ENCODE measurements at regions not wholly inside any gene's neighbourhood (a gene's known extent, or its start where the extent isn't known, plus 50 kb on each side); places are given as distances from the start of the nearest gene placed in this dataset.

DNA sequence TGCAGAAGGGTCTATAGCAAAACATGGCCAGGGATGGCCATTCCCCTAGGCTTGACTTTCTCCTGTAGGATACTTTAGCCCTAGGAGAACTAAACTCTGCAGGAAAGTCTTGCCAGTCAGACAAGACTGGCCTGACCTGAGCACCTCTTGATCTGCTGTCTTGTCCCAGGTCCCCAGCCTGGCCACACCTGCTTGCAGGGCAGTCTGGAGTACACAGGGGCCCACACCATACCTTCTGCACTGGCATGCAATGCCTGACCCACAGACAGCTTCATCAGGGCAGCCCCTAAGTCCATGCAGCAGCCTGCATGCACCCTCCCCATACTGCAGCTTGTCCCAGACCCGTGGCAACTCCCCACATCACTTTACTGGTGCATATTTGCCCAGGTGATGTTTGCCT is 204.6 kb downstream of the LRRC3B start:
- H3K27me3 ChIP-seq (ENCODE audit: control insufficient read depth, insufficient read depth, low read length): no peaks in the 10 kb centered on the region
- H3K36me3 ChIP-seq (ENCODE audit: control insufficient read depth, insufficient read depth, low read length): no peaks in the 10 kb centered on the region
- DNase-seq (ENCODE audit: low read depth): no peak
- TF ChIP-seq, protein P1, sequence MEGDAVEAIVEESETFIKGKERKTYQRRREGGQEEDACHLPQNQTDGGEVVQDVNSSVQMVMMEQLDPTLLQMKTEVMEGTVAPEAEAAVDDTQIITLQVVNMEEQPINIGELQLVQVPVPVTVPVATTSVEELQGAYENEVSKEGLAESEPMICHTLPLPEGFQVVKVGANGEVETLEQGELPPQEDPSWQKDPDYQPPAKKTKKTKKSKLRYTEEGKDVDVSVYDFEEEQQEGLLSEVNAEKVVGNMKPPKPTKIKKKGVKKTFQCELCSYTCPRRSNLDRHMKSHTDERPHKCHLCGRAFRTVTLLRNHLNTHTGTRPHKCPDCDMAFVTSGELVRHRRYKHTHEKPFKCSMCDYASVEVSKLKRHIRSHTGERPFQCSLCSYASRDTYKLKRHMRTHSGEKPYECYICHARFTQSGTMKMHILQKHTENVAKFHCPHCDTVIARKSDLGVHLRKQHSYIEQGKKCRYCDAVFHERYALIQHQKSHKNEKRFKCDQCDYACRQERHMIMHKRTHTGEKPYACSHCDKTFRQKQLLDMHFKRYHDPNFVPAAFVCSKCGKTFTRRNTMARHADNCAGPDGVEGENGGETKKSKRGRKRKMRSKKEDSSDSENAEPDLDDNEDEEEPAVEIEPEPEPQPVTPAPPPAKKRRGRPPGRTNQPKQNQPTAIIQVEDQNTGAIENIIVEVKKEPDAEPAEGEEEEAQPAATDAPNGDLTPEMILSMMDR (IDR thresholded peaks at IDR 0.05; ENCODE audit: insufficient read depth, low read length, poor library complexity, severe bottlenecking): no peak
- H3K4me3 ChIP-seq (ENCODE audit: low read depth, low read length): no peak overlapping the region

DNA sequence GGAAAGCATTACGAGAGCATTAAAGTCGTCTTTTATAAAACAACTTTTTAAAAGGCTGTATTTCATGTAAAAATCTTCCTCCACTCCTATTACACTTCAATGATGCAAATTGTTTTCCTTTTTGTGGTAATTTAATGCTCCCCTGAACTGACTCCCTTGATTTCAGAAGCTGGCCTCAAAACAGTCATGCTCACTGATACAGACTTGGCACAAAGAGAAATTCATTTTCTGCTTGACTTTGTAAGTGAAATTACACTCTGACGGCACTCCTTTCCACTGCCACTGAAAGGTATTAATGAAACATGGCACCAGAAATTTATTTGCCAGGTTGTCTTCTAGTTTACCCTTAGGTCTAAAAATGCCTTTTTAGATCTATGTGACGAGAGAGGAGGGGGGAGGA is 215.5 kb downstream of the LRRC3B start:
- no peak for DNase-seq (ENCODE audit: low read depth)
- TF ChIP-seq, protein P1 (IDR thresholded peaks at IDR 0.05; ENCODE audit: insufficient read depth, low read length, poor library complexity, severe bottlenecking): no peak
- no peak overlapping the region for H3K4me3 ChIP-seq (ENCODE audit: low read depth, low read length)
- H3K27me3 ChIP-seq (ENCODE audit: control insufficient read depth, insufficient read depth, low read length): no peaks in the 10 kb centered on the region
- H3K36me3 ChIP-seq (ENCODE audit: control insufficient read depth, insufficient read depth, low read length): no peaks in the 10 kb centered on the region

DNA sequence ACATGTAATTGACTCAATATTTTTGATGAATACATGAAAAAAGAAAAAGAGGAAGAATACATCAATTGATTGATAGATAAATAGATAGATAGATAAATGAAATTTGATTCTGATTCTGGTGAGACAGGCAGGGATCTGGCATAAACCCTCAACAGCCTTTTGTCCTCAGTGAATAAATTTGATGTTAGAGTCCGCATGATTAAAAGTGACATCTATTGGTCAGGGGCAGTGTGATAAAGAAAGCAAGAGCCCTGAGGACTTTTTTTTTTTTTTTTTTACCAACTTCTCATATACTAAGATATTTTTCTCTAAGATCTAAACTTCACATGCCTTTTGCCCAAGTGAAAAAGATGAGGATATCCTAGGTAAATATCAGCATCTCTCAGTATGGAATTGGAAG is 216.4 kb downstream of the LRRC3B start:
- no peak for DNase-seq (ENCODE audit: low read depth)
- H3K4me3 ChIP-seq (ENCODE audit: low read depth, low read length): no peak overlapping the region

DNA sequence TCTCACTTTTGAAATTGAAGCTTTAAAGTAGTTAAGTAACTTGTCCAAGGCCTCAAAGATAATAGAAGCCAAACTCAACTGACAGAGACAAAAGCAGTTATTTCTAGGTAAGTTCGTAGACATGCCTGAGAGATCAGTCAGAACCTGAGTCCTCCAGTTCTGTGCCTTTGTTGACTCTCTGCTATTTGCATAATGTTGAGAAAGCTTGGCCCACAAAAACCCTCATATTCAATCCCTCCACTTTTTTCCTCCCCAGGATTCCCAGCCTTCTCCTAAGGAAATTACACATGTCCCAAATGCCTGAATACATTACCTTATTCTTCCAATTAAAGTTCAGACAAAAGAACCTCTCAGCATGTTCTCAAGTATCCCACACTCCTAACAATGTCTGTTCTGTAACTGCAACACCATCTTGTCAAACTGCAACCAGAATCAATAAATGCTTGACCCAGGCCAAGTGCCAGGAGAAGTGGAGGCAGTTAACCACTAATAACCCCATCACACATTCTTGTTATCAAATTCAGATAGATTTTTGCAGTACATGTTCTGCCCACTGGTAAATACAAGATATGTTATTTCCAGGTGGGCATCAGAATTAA is 217.8 kb downstream of the LRRC3B start:
- TF ChIP-seq, protein P1 (IDR thresholded peaks at IDR 0.05; ENCODE audit: insufficient read depth, low read length, poor library complexity, severe bottlenecking): no peak
- H3K36me3 ChIP-seq (ENCODE audit: control insufficient read depth, insufficient read depth, low read length): no peaks in the 10 kb centered on the region
- H3K4me3 ChIP-seq (ENCODE audit: low read depth, low read length): no peak overlapping the region
- DNase-seq (ENCODE audit: low read depth): no peak
- no peaks in the 10 kb centered on the region for H3K27me3 ChIP-seq (ENCODE audit: control insufficient read depth, insufficient read depth, low read length)

More for the DNA sequence above, 216.4 kb downstream of the LRRC3B start:
- Histone ChIP-seq H3K27me3 (ENCODE audit: control insufficient read depth, insufficient read depth, low read length) (no peaks in the 10 kb centered on the region), H3K36me3 (ENCODE audit: control insufficient read depth, insufficient read depth, low read length) (no peaks in the 10 kb centered on the region)
- TF ChIP-seq, protein P1 (IDR thresholded peaks at IDR 0.05; ENCODE audit: insufficient read depth, low read length, poor library complexity, severe bottlenecking): no peak

DNA sequence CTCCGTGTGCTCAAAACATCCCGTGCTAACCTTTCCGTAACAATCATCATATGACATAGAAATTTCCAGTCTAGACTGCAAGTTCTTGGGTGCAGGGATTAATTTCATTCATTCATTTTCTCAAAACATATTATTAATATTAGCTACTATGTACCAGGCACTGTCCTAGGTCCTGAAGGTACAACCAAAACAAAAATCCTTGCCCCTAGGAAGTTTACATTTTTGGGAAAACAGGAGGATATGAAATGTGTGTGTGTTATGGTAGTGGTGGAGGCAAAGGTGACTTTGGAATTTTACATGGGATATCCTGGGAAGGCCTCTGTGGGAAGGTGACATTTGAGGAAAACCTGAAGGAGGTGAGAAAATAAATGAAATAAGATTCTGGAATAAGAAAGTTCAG is 222.6 kb downstream of the LRRC3B start:
- TF ChIP-seq, protein P1 (IDR thresholded peaks at IDR 0.05; ENCODE audit: insufficient read depth, low read length, poor library complexity, severe bottlenecking): no peak
- Histone ChIP-seq H3K36me3 (ENCODE audit: control insufficient read depth, insufficient read depth, low read length) (no peaks in the 10 kb centered on the region), H3K4me3 (ENCODE audit: low read depth, low read length) (no peak overlapping the region), H3K27me3 (ENCODE audit: control insufficient read depth, insufficient read depth, low read length) (no peaks in the 10 kb centered on the region)
- no peak for DNase-seq (ENCODE audit: low read depth)

DNA sequence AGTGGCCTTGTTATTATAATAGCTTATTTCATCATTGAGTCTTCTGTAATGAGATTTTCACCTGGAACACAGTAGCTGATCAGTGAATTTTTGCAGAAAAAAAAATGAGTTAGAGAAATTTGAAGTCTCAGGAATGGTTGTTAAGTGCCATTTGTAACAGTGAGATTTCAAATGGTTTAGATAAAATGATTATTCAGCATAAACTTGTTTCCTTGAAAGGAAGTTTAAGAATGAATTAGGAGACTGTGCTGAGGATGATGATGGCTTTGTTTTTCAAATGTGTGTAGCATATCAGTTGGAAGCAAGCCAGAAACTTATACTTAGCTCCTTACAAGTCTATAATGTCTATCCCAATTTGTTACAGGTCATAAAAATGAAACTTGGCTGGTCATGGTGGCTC is 225.1 kb downstream of the LRRC3B start:
- no peak for DNase-seq (ENCODE audit: low read depth)
- Histone ChIP-seq H3K4me3 (ENCODE audit: low read depth, low read length) (no peak overlapping the region), H3K27me3 (ENCODE audit: control insufficient read depth, insufficient read depth, low read length) (no peaks in the 10 kb centered on the region), H3K36me3 (ENCODE audit: control insufficient read depth, insufficient read depth, low read length) (no peaks in the 10 kb centered on the region)
- TF ChIP-seq, protein P1 (IDR thresholded peaks at IDR 0.05; ENCODE audit: insufficient read depth, low read length, poor library complexity, severe bottlenecking): no peak

Measured in kidney epithelial cell (primary cell).